Fibroblast of lung (primary cell): ENCODE measurements at regions not wholly inside any gene's neighbourhood (a gene's known extent, or its start where the extent isn't known, plus 50 kb on each side); places are given as distances from the start of the nearest gene placed in this dataset.

Experiments used
- DNase-seq, 2 donors: peaks; one replicate each; pipeline versions ENCODE4 v3.0.0 to v3.0.0-alpha.2; 2010; ENCODE audit warnings: low read depth in 2 of 2
- H2AFZ ChIP-seq: 2 replicates; pipeline ENCODE4 v1.5.1; 2012; ENCODE audit warnings: low read length, control low read depth, inconsistent platforms
- H3K27ac ChIP-seq: 2 replicates; pipeline ENCODE4 v1.5.1; 2011; ENCODE audit warnings: low read length, control low read depth; ENCODE audit not compliant: insufficient read depth
- H3K27me3 ChIP-seq: 2 replicates; pipeline ENCODE4 v1.5.1; 2011; ENCODE audit warnings: mild to moderate bottlenecking, low read length; ENCODE audit not compliant: control insufficient read depth, insufficient read depth
- H3K36me3 ChIP-seq: 2 replicates; pipeline ENCODE4 v1.5.1; 2011; ENCODE audit warnings: low read length; ENCODE audit not compliant: control insufficient read depth, insufficient read depth
- H3K4me1 ChIP-seq: 2 replicates; pipeline ENCODE4 v1.5.1; 2011; ENCODE audit warnings: low read length; ENCODE audit not compliant: control insufficient read depth, insufficient read depth; ENCODE audit errors: extremely low read depth
- H3K4me2 ChIP-seq: 2 replicates; pipeline ENCODE4 v1.5.1; 2011; ENCODE audit warnings: low read length, control low read depth; ENCODE audit not compliant: insufficient read depth; ENCODE audit errors: extremely low read depth
- H3K4me3 ChIP-seq, 4 experiments: fragments of 200-600 bp in 1 of 4; sonication (generic) in 1 of 4; replicated peaks in 1 of 4; 2 replicates each; pipeline ENCODE4 v1.5.1; 2011 to 2016; ENCODE audit warnings: low read length in 4 of 4, low read depth in 3 of 4, mild to moderate bottlenecking in 3 of 4, control low read depth in 2 of 4, inconsistent platforms in 1 of 4, mixed read lengths in 1 of 4; ENCODE audit not compliant: insufficient read depth in 1 of 4; ENCODE audit errors: control extremely low read depth in 1 of 4
- H3K79me2 ChIP-seq: 2 replicates; pipeline ENCODE4 v1.5.1; 2012; ENCODE audit warnings: mild to moderate bottlenecking, low read length, inconsistent platforms; ENCODE audit not compliant: control insufficient read depth, insufficient read depth
- H3K9ac ChIP-seq: 2 replicates; pipeline ENCODE4 v1.5.1; 2011; ENCODE audit warnings: mild to moderate bottlenecking, low read length, control low read depth; ENCODE audit not compliant: insufficient read depth
- H3K9me3 ChIP-seq: 2 replicates; pipeline ENCODE4 v1.5.1; 2012; ENCODE audit warnings: low read depth, low read length; ENCODE audit not compliant: control insufficient read depth, insufficient read depth
- H4K20me1 ChIP-seq: 2 replicates; pipeline ENCODE4 v1.5.1; 2011; ENCODE audit warnings: low read length; ENCODE audit not compliant: control insufficient read depth, insufficient read depth; ENCODE audit errors: extremely low read depth
- EZH2 ChIP-seq: IDR thresholded peaks from 2 replicates; pipeline ENCODE4 v1.5.1; 2012; ENCODE audit warnings: low read length, control low read depth, mild to moderate bottlenecking; ENCODE audit errors: missing control alignments
- TF ChIP-seq, protein P1 (sequence below), 2 donors: IDR thresholded peaks in 1 of 2; conservative IDR thresholded peaks in 1 of 2; 1 replicate in 1 of 2; 2 replicates in 1 of 2; pipeline ENCODE4 v1.5.1; 2011 to 2012; ENCODE audit warnings: low read length in 2 of 2, control low read depth in 1 of 2, inconsistent platforms in 1 of 2, low read depth in 1 of 2, mild to moderate bottlenecking in 1 of 2

DNA sequence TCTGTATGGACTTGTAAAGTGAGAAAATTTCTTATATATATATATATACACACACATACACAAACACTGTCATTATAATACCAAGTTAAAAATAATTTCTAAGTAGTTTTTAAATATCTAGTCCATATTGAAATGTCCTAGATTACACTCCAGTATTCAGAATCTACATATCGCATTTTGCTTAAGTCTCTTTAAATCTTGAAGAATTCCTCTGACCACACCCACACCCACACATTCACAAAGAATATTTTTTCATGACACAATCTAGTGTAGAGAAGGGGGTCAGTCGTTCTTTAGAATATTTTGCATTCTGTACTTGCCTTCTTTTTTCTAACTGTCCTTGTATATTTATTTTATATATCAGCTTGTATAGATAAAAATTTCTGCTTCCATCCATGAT, 509.7 kb downstream of the CCDC85A start:
- H3K36me3 ChIP-seq: no peaks in the 10 kb centered on the region
- H3K4me1 ChIP-seq: no peaks in the 10 kb centered on the region
- H3K27ac ChIP-seq: no peak overlapping the region
- TF ChIP-seq, protein P1, sequence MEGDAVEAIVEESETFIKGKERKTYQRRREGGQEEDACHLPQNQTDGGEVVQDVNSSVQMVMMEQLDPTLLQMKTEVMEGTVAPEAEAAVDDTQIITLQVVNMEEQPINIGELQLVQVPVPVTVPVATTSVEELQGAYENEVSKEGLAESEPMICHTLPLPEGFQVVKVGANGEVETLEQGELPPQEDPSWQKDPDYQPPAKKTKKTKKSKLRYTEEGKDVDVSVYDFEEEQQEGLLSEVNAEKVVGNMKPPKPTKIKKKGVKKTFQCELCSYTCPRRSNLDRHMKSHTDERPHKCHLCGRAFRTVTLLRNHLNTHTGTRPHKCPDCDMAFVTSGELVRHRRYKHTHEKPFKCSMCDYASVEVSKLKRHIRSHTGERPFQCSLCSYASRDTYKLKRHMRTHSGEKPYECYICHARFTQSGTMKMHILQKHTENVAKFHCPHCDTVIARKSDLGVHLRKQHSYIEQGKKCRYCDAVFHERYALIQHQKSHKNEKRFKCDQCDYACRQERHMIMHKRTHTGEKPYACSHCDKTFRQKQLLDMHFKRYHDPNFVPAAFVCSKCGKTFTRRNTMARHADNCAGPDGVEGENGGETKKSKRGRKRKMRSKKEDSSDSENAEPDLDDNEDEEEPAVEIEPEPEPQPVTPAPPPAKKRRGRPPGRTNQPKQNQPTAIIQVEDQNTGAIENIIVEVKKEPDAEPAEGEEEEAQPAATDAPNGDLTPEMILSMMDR (conservative IDR thresholded peaks at IDR 0.05 in 1 of 2, IDR thresholded peaks at IDR 0.05 in 1 of 2; ENCODE audit: low read depth in 1 of 2, low read length in 2 of 2): no peak
- TF ChIP-seq EZH2: no peak
- no peaks in the 10 kb centered on the region for H4K20me1 ChIP-seq
- no peak overlapping the region for H3K9ac ChIP-seq
- no peak overlapping the region for H3K4me3 ChIP-seq
- H3K79me2 ChIP-seq: no peaks in the 10 kb centered on the region
- no peaks in the 10 kb centered on the region for H3K9me3 ChIP-seq
- no peaks in the 10 kb centered on the region for H3K27me3 ChIP-seq
- no peak overlapping the region for H2AFZ ChIP-seq
- no peak overlapping the region for H3K4me2 ChIP-seq
- peak in 1 of 2 donors; percentile 5 for DNase-seq

DNA sequence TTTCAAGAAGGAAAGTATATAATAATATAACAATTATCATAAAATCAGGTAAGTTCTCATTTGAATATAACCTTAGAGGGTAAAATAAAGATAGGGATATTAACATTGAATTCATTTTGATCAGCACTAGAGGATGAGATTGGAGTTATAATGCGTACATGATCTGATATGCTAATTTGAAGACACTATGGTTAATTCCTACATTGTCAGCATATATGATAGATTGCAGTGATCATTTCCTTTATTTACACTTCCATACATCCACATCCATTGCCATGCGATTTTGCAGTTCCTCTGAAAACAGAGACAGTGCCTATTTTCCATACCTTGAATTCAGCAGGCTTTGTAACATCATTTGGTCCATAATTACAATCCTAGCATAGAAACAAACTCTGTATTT, 519.2 kb downstream of the CCDC85A start:
- Histone ChIP-seq H3K27me3 (no peaks in the 10 kb centered on the region), H3K36me3 (no peaks in the 10 kb centered on the region), H2AFZ (no peak overlapping the region), H3K27ac (no peak overlapping the region), H3K9me3 (no peaks in the 10 kb centered on the region), H3K9ac (no peak overlapping the region), H4K20me1 (no peaks in the 10 kb centered on the region), H3K79me2 (no peaks in the 10 kb centered on the region), H3K4me2 (no peak overlapping the region), H3K4me3 (no peak overlapping the region), H3K4me1 (no peaks in the 10 kb centered on the region)
- no peak for DNase-seq
- TF ChIP-seq, protein P1 (conservative IDR thresholded peaks at IDR 0.05 in 1 of 2, IDR thresholded peaks at IDR 0.05 in 1 of 2; ENCODE audit: low read depth in 1 of 2, low read length in 2 of 2): no peak
- TF ChIP-seq EZH2: no peak

DNA sequence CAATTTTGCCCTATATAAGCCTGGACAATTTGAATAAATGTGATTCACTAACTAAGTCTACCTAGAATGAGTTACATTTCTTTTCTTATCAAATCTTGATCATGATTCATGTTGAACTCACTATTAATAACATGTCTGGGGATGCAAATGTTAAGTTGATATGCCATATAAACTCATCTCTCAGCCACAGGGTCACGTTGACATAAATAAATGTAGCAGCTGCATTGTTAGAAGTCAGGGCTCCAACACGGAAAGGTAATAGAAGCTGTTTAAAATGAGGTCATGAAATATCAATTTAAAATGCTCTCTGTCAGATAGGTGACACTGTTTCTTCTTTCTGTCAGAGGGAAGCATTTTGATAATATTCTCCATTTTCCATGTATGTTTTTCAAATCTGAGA, 521.9 kb downstream of the CCDC85A start:
- no peak for TF ChIP-seq EZH2
- TF ChIP-seq, protein P1 (conservative IDR thresholded peaks at IDR 0.05 in 1 of 2, IDR thresholded peaks at IDR 0.05 in 1 of 2; ENCODE audit: low read depth in 1 of 2, low read length in 2 of 2): no peak
- Histone ChIP-seq H3K36me3 (no peaks in the 10 kb centered on the region), H3K4me1 (no peaks in the 10 kb centered on the region), H3K27ac (no peak overlapping the region), H3K27me3 (no peaks in the 10 kb centered on the region), H2AFZ (no peak overlapping the region), H3K9ac (no peak overlapping the region), H3K79me2 (no peaks in the 10 kb centered on the region), H4K20me1 (no peaks in the 10 kb centered on the region), H3K4me3 (no peak overlapping the region), H3K9me3 (no peaks in the 10 kb centered on the region), H3K4me2 (no peak overlapping the region)
- DNase-seq: no peak
